ENCODE measurements at regions not wholly inside any gene's neighbourhood (a gene's known extent, or its start where the extent isn't known, plus 50 kb on each side); places are given as distances from the start of the nearest gene placed in this dataset.

- CTCF ChIA-PET = no interaction called here
- no TSS peak for BruUV-seq (replicated peaks)
- POLR2A ChIA-PET = no interaction called here
These were observed 1381.9 kb downstream of the TBC1D22A start for GRCh38 chr22:48144318-48144717.

GRCh38 chr22:48143856-48144255 lies 1381.4 kb downstream of the TBC1D22A start:
- H3K9me3 ChIP-seq (ENCODE audit: control insufficient read depth, insufficient read depth, low read depth, low read length) = no peaks in the 10 kb centered on the region
- no peak overlapping the region for H3K4me3 ChIP-seq (ENCODE audit: low read depth in 2 of 2, low read length in 2 of 2)
- POLR2A ChIA-PET = no interaction called here
- CTCF ChIA-PET = no interaction called here
- TF ChIP-seq TCF7L2 (IDR thresholded peaks at IDR 0.05; ENCODE audit: low read depth, low read length) = no peak
- no peak for TF ChIP-seq POLR2AphosphoS5 (IDR thresholded peaks at IDR 0.05; ENCODE audit: low read depth, low read length)
- TF ChIP-seq REST (IDR thresholded peaks at IDR 0.05; ENCODE audit: insufficient read depth in 1 of 2, low read depth in 2 of 2, low read length in 1 of 2) = no peak
- no peak for TF ChIP-seq SIN3A (IDR thresholded peaks at IDR 0.05; ENCODE audit: borderline replicate concordance, insufficient read depth, low read depth, low read length)
- no peak for TF ChIP-seq CTCF (IDR thresholded peaks at IDR 0.05)
- no peaks in the 10 kb centered on the region for H3K36me3 ChIP-seq (ENCODE audit: control insufficient read depth, insufficient read depth, low read length)
- H3K27ac ChIP-seq (ENCODE audit: low read length) = no peak overlapping the region
- in situ Hi-C loops (cut with HindIII; ENCODE audit: low pct_unique_long_range_greater_than_20kb, low sequenced_read_pairs) (no loop called here), intact Hi-C loops (cut with micrococcal nuclease; ENCODE audit: unreplicated experiment) (no loop called here)
- DNase-seq (ENCODE audit: low read depth, low spot score) (no peak), ATAC-seq (no peak)
- no peaks in the 10 kb centered on the region; the same call in 1 of the 2 replicates for H3K27me3 ChIP-seq (ENCODE audit: control insufficient read depth, insufficient read depth, low read length)
- no TSS peak for BruUV-seq (replicated peaks)
- no peaks in the 10 kb centered on the region for H3K4me1 ChIP-seq (ENCODE audit: control insufficient read depth, insufficient read depth, low read length)

More at GRCh38 chr22:48144318-48144717, 1381.9 kb downstream of the TBC1D22A start:
- Histone ChIP-seq H3K9me3 (ENCODE audit: control insufficient read depth, insufficient read depth, low read depth, low read length) (no peaks in the 10 kb centered on the region), H3K27ac (ENCODE audit: low read length) (no peak overlapping the region), H3K36me3 (ENCODE audit: control insufficient read depth, insufficient read depth, low read length) (no peaks in the 10 kb centered on the region), H3K27me3 (ENCODE audit: control insufficient read depth, insufficient read depth, low read length) (no peaks in the 10 kb centered on the region; the same call in 1 of the 2 replicates), H3K4me1 (ENCODE audit: control insufficient read depth, insufficient read depth, low read length) (no peaks in the 10 kb centered on the region), H3K4me3 (ENCODE audit: low read depth in 2 of 2, low read length in 2 of 2) (no peak overlapping the region)
- DNase-seq (ENCODE audit: low read depth, low spot score) (no peak), ATAC-seq (no peak)
- intact Hi-C loops (cut with micrococcal nuclease; ENCODE audit: unreplicated experiment) (no loop called here), in situ Hi-C loops (cut with HindIII; ENCODE audit: low pct_unique_long_range_greater_than_20kb, low sequenced_read_pairs) (no loop called here)
- TF ChIP-seq REST (IDR thresholded peaks at IDR 0.05; ENCODE audit: insufficient read depth in 1 of 2, low read depth in 2 of 2, low read length in 1 of 2) (no peak), TCF7L2 (IDR thresholded peaks at IDR 0.05; ENCODE audit: low read depth, low read length) (no peak), SIN3A (IDR thresholded peaks at IDR 0.05; ENCODE audit: borderline replicate concordance, insufficient read depth, low read depth, low read length) (no peak), POLR2AphosphoS5 (IDR thresholded peaks at IDR 0.05; ENCODE audit: low read depth, low read length) (no peak), CTCF (IDR thresholded peaks at IDR 0.05) (no peak)

Data from Panc1 (cell line).